Esophagus squamous epithelium (tissue), 4 donors: ENCODE measurements at regions not wholly inside any gene's neighbourhood (a gene's known extent, or its start where the extent isn't known, plus 50 kb on each side); places are given as distances from the start of the nearest gene placed in this dataset.
A peak's percentile ranks its signal among the peaks of the same experiment; 100 is the strongest.

Experiments
- POLR2A ChIP-seq, 4 donors: fragments of 450-650 bp; IDR thresholded peaks; one replicate each; pipeline ENCODE4 v1.6.1; 2017; ENCODE audit warnings: antibody characterized with exemption in 4 of 4, mild to moderate bottlenecking in 4 of 4, moderate library complexity in 3 of 4
- TF ChIP-seq, protein P1 (sequence below), 6 experiments: fragments of 450-650 bp in 4 of 6; fragments of 200-600 bp in 2 of 6; sonication (generic) in 2 of 6; IDR thresholded peaks; one replicate each; pipeline ENCODE4 v1.5.1; 2016 to 2019; ENCODE audit warnings: antibody characterized with exemption in 6 of 6, mild to moderate bottlenecking in 4 of 6, moderate library complexity in 4 of 6

DNA sequence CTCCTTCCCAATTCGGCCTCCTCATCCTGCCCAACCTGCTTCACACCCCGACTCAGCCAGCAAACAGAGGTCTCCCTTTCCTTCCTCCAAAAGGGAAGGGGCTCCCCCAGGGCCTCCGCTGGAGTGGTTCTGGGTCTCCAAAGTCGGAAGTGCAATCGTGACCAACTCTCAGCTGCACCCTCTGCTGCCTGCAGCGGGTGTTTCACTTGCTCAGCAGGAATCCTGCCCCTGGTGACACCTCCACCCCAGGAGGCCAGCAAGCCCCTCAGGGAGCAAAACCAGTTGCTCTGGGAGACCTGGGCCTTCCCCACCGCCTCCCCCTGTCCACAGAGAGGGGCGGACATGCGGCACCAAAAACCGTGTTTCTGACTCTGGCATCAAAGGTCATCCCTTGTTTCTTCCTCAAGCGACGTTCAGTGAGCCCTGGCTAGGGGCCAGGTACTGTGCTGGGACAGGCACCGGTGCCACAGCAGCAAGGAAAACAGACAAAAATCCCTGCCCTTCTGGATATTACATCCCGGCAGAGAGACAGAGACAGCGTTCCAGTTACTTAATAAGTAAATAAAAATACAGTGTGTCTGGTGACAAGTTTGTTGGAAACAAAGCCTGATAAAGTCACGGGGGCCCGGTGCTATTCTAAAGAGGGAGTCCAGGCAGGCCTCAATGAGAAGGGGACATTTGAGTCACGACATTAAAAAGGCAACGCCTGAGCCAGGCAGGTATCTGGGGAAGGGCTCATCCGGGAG lies 219.0 kb downstream of the BMP7 start:
- TF ChIP-seq, protein P1, sequence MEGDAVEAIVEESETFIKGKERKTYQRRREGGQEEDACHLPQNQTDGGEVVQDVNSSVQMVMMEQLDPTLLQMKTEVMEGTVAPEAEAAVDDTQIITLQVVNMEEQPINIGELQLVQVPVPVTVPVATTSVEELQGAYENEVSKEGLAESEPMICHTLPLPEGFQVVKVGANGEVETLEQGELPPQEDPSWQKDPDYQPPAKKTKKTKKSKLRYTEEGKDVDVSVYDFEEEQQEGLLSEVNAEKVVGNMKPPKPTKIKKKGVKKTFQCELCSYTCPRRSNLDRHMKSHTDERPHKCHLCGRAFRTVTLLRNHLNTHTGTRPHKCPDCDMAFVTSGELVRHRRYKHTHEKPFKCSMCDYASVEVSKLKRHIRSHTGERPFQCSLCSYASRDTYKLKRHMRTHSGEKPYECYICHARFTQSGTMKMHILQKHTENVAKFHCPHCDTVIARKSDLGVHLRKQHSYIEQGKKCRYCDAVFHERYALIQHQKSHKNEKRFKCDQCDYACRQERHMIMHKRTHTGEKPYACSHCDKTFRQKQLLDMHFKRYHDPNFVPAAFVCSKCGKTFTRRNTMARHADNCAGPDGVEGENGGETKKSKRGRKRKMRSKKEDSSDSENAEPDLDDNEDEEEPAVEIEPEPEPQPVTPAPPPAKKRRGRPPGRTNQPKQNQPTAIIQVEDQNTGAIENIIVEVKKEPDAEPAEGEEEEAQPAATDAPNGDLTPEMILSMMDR (IDR thresholded peaks at IDR 0.05), result peak in 3 of 6 experiments; percentile 6 to 54 (median 29)
- no peak for TF ChIP-seq POLR2A (IDR thresholded peaks at IDR 0.05)
